ENCODE measurements at regions not wholly inside any gene's neighbourhood (a gene's known extent, or its start where the extent isn't known, plus 50 kb on each side); places are given as distances from the start of the nearest gene placed in this dataset.
"Not testable (repeated sequence)": the region's sequence is repeated elsewhere in the genome, so short reads cannot be mapped to it uniquely, and the experiment has no call there.

- DNase-seq, result no peak
Observed at GRCh38 chr2:236979664-236980063, 106.0 kb upstream of the COPS8 start.

- DNase-seq, result no peak
Observed at GRCh38 chr2:236980961-236981360, 104.7 kb upstream of the COPS8 start.

- no peak for DNase-seq
Observed at GRCh38 chr2:236981701-236982485, 103.8 kb upstream of the COPS8 start.

- DNase-seq, result no peak
Observed at GRCh38 chr2:236982693-236983455, 102.8 kb upstream of the COPS8 start.

GRCh38 chr2:236984046-236984445 is 101.6 kb upstream of the COPS8 start:
- DNase-seq, result no peak

GRCh38 chr2:236985761-236986339 is 99.8 kb upstream of the COPS8 start:
- DNase-seq, result no peak

- DNase-seq, result peak; percentile 56
Observed at GRCh38 chr2:236986524-236987330, 99.0 kb upstream of the COPS8 start.

GRCh38 chr2:236988216-236988615 is 97.5 kb upstream of the COPS8 start:
- no peak for DNase-seq

GRCh38 chr2:236988690-236989624 is 96.7 kb upstream of the COPS8 start:
- peak; percentile 41 for DNase-seq

- DNase-seq, result no peak
Observed at GRCh38 chr2:236990552-236990951, 95.1 kb upstream of the COPS8 start.

- DNase-seq, result no peak
Observed at GRCh38 chr2:236991874-236992273, 93.8 kb upstream of the COPS8 start.

- DNase-seq, result no peak
Observed at GRCh38 chr2:236993286-236993685, 92.4 kb upstream of the COPS8 start.

- no peak for DNase-seq
Observed at GRCh38 chr2:236994361-236994760, 91.3 kb upstream of the COPS8 start.

GRCh38 chr2:236997069-236997715 is 88.5 kb upstream of the COPS8 start:
- peak; percentile 45 for DNase-seq

GRCh38 chr2:236998236-236998635 is 87.5 kb upstream of the COPS8 start:
- DNase-seq, result no peak

- no peak for DNase-seq
Observed at GRCh38 chr2:236998758-236999157, 86.9 kb upstream of the COPS8 start.

GRCh38 chr2:237000481-237000880 is 85.2 kb upstream of the COPS8 start:
- no peak for DNase-seq

- not testable (repeated sequence) for DNase-seq
Observed at GRCh38 chr2:237005341-237005740, 80.3 kb upstream of the COPS8 start.

- no peak for DNase-seq
Observed at GRCh38 chr2:237011206-237011795, 74.4 kb upstream of the COPS8 start.

- no peak for DNase-seq
Observed at GRCh38 chr2:237012004-237012403, 73.7 kb upstream of the COPS8 start.
